Stromal cell of bone marrow (primary cell): ENCODE measurements at regions not wholly inside any gene's neighbourhood (a gene's known extent, or its start where the extent isn't known, plus 50 kb on each side); places are given as distances from the start of the nearest gene placed in this dataset.

ENCODE experiments used
- DNase-seq: peaks from one replicate; pipeline ENCODE4 v3.0.0-alpha.2; 2012; ENCODE audit warnings: low read depth

GRCh38 chr12:91852634-91853033 lies 293.0 kb downstream of the BTG1 start:
- peak; percentile 50 for DNase-seq

- no peak for DNase-seq
Observed at GRCh38 chr12:91851741-91852477, 293.7 kb downstream of the BTG1 start.

- DNase-seq = no peak
Observed at GRCh38 chr12:91846466-91847055, 299.1 kb downstream of the BTG1 start.

- no peak for DNase-seq
Observed at GRCh38 chr12:91845365-91845764, 300.3 kb downstream of the BTG1 start.

- DNase-seq = no peak
Observed at GRCh38 chr12:91841822-91842221, 303.8 kb downstream of the BTG1 start.

- no peak for DNase-seq
Observed at GRCh38 chr12:91836696-91837095, 308.9 kb downstream of the BTG1 start.

GRCh38 chr12:91836264-91836663 lies 309.4 kb downstream of the BTG1 start:
- no peak for DNase-seq

GRCh38 chr12:91835693-91836092 lies 310.0 kb downstream of the BTG1 start:
- DNase-seq = no peak

- no peak for DNase-seq
Observed at GRCh38 chr12:91833780-91834359, 311.8 kb downstream of the BTG1 start.

GRCh38 chr12:91825999-91826398 lies 319.6 kb downstream of the BTG1 start:
- DNase-seq = no peak

- no peak for DNase-seq
Observed at GRCh38 chr12:91824991-91825390, 320.7 kb downstream of the BTG1 start.

GRCh38 chr12:91819132-91819447 lies 326.6 kb downstream of the BTG1 start:
- DNase-seq = no peak

- DNase-seq = no peak
Observed at GRCh38 chr12:91818227-91819131, 327.2 kb downstream of the BTG1 start.

GRCh38 chr12:91817517-91817916 lies 328.1 kb downstream of the BTG1 start:
- DNase-seq = no peak

GRCh38 chr12:91813701-91814100 lies 331.9 kb downstream of the BTG1 start:
- peak; percentile 17 for DNase-seq

- peak; percentile 48 for DNase-seq
Observed at GRCh38 chr12:91811481-91812287, 334.0 kb downstream of the BTG1 start.

GRCh38 chr12:91810531-91811451 lies 334.9 kb downstream of the BTG1 start:
- DNase-seq = no peak

- DNase-seq = no peak
Observed at GRCh38 chr12:91810077-91810476, 335.6 kb downstream of the BTG1 start.

- no peak for DNase-seq
Observed at GRCh38 chr12:91805031-91805430, 340.6 kb downstream of the BTG1 start.

GRCh38 chr12:91804533-91804932 lies 341.1 kb downstream of the BTG1 start:
- no peak for DNase-seq

GRCh38 chr12:91801048-91801447 lies 344.6 kb downstream of the BTG1 start:
- no peak for DNase-seq
